Right atrium auricular region (tissue), 2 donors: ENCODE measurements at regions not wholly inside any gene's neighbourhood (a gene's known extent, or its start where the extent isn't known, plus 50 kb on each side); places are given as distances from the start of the nearest gene placed in this dataset.

Experiments used
- DNase-seq: peaks from one replicate; pipeline ENCODE4 v3.0.0-alpha.2; 2019; ENCODE audit warnings: low spot score
- H3K27ac ChIP-seq, 2 donors: fragments of 200-600 bp; sonication (generic); 1 replicate in 1 of 2; 2 replicates in 1 of 2; pipeline ENCODE4 v1.5.1; 2016 to 2019
- H3K27me3 ChIP-seq, 2 donors: fragments of 200-600 bp; sonication (generic); one replicate each; pipeline versions ENCODE4 v1.5.1 to v1.6.0; 2017 to 2019
- H3K36me3 ChIP-seq: fragments of 200-600 bp; sonication (generic); one replicate; pipeline ENCODE4 v1.5.1; 2016
- H3K4me1 ChIP-seq, 2 donors: fragments of 200-600 bp; sonication (generic); one replicate each; pipeline versions ENCODE4 v1.5.1 to v1.6.0; 2017 to 2019
- H3K4me3 ChIP-seq, 2 donors: fragments of 200-600 bp; sonication (generic); 1 replicate in 1 of 2; 2 replicates in 1 of 2; pipeline ENCODE4 v1.5.1; 2017 to 2019; ENCODE audit warnings: mild to moderate bottlenecking in 1 of 2, moderate library complexity in 1 of 2
- H3K9me3 ChIP-seq, 2 donors: fragments of 200-600 bp; sonication (generic); one replicate each; pipeline ENCODE4 v1.5.1; 2019
- CTCF ChIP-seq, 2 donors: fragments of 200-600 bp; sonication (generic); IDR thresholded peaks; one replicate each; pipeline ENCODE4 v1.5.1; 2019; ENCODE audit warnings: antibody characterized with exemption in 2 of 2

- no peak for DNase-seq
- Histone ChIP-seq H3K9me3 (no peaks in the 10 kb centered on the region), H3K27me3 (no peaks in the 10 kb centered on the region), H3K4me1 (no peaks in the 10 kb centered on the region), H3K27ac (no peak overlapping the region), H3K4me3 (no peak overlapping the region), H3K36me3 (no peaks in the 10 kb centered on the region)
- no peak for TF ChIP-seq CTCF (IDR thresholded peaks at IDR 0.05)
Observed at GRCh38 chr15:39040861-39041260, 476.2 kb upstream of the RASGRP1 start.

DNA sequence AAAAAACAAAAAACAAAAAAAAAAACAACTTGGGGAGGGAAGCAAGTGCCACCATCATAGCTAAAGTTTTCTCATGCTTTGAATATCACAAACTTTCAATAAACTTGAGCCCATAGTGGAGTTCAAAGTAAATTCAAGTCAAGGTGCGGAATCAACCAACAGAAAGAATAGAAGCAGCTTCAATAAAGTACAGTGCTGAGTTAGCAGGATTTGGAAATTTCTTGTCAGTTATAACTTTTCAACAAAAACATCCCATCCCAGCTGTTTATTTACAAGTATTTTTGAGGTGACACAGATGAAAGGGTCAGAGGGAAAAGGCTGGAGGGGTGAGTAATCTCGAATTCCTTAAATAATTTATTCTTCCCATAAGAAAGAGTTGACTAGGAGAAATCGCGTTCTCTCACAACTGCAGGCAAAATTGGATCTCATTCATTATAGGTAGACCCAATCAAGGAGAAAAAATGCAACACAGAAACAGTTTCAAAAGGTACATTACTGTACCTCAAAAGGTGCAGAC, 477.4 kb upstream of the RASGRP1 start:
- no peak for TF ChIP-seq CTCF (IDR thresholded peaks at IDR 0.05)
- no peaks in the 10 kb centered on the region for H3K36me3 ChIP-seq
- DNase-seq = no peak
- no peak overlapping the region for H3K27ac ChIP-seq
- H3K27me3 ChIP-seq = no peaks in the 10 kb centered on the region
- H3K4me1 ChIP-seq = no peaks in the 10 kb centered on the region
- H3K4me3 ChIP-seq = no peak overlapping the region
- H3K9me3 ChIP-seq = no peaks in the 10 kb centered on the region

DNA sequence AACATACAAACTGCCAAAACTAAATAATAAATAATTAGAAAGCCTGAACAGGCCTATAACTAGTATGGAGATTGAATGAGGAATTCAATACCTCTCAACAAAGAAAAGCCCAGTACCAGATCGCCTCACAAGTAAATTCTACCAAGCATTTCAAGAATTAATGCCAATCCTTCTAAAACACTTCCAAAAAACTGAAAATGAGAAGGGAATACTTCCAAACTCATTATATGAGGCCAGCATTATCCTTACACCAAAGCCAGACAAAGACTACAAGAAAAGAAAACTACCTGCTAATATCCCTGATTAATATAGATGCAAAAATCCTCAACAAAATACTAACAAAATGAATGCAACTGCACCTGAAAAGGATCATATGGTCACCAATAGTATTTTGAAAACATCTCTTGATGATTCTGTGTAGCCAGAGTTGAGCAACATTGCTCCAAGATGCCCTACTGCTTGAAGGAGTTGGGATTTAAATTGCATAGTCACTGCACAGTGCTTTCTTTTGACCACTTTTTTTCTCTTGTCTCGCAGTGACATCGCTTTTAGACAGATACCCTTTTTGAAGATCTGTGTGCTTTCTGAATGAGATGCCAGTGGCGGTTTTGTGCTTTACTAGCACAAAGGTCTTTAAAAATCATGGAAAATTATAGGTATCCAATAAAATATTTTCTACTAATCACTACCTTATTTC, 487.2 kb upstream of the RASGRP1 start:
- no peaks in the 10 kb centered on the region for H3K36me3 ChIP-seq
- H3K27me3 ChIP-seq = no peaks in the 10 kb centered on the region
- no peak for TF ChIP-seq CTCF (IDR thresholded peaks at IDR 0.05)
- H3K4me3 ChIP-seq = no peak overlapping the region
- H3K9me3 ChIP-seq = peaks cover 4 to 20% of the 10 kb centered on the region in 2 donors
- no peak for DNase-seq
- H3K27ac ChIP-seq = no peak overlapping the region
- no peaks in the 10 kb centered on the region for H3K4me1 ChIP-seq

GRCh38 chr15:39052323-39052705, 487.7 kb upstream of the RASGRP1 start:
- H3K27ac ChIP-seq = no peak overlapping the region
- no peaks in the 10 kb centered on the region for H3K36me3 ChIP-seq
- no peaks in the 10 kb centered on the region for H3K4me1 ChIP-seq
- H3K4me3 ChIP-seq = no peak overlapping the region
- TF ChIP-seq CTCF (IDR thresholded peaks at IDR 0.05) = no peak
- no peak for DNase-seq
- no peaks in the 10 kb centered on the region for H3K27me3 ChIP-seq
- H3K9me3 ChIP-seq = peaks cover 4 to 20% of the 10 kb centered on the region in 2 donors

GRCh38 chr15:39053480-39053879, 488.9 kb upstream of the RASGRP1 start:
- no peak overlapping the region for H3K4me3 ChIP-seq
- no peaks in the 10 kb centered on the region for H3K36me3 ChIP-seq
- H3K27ac ChIP-seq = no peak overlapping the region
- no peak for TF ChIP-seq CTCF (IDR thresholded peaks at IDR 0.05)
- no peak for DNase-seq
- H3K27me3 ChIP-seq = no peaks in the 10 kb centered on the region
- peaks cover 4 to 18% of the 10 kb centered on the region in 2 donors for H3K9me3 ChIP-seq
- H3K4me1 ChIP-seq = no peaks in the 10 kb centered on the region
